ENCODE measurements at regions not wholly inside any gene's neighbourhood (a gene's known extent, or its start where the extent isn't known, plus 50 kb on each side); places are given as distances from the start of the nearest gene placed in this dataset.

GRCh38 chr3:28109829-28110228 lies 131.6 kb upstream of the CMC1 start (continued):
- TF ChIP-seq, protein P1, sequence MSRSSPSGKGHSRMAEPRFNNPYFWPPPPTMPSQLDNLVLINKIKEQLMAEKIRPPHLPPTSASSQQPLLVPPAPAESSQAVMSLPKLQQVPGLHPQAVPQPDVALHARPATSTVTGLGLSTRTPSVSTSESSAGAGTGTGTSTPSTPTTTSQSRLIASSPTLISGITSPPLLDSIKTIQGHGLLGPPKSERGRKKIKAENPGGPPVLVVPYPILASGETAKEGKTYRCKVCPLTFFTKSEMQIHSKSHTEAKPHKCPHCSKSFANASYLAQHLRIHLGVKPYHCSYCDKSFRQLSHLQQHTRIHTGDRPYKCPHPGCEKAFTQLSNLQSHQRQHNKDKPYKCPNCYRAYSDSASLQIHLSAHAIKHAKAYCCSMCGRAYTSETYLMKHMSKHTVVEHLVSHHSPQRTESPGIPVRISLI (CRISPR knock-in tag; IDR thresholded peaks at IDR 0.05; ENCODE audit: borderline replicate concordance) = peak; percentile 83; the same call in 1 of the 2 replicates
- TF ChIP-seq SAP130 (CRISPR knock-in tag; IDR thresholded peaks at IDR 0.05; ENCODE audit: low read depth) (peak; percentile 31; the same call in 1 of the 2 replicates), BCL6 (CRISPR knock-in tag; IDR thresholded peaks at IDR 0.05) (peak; percentile 31; the same call in 1 of the 2 replicates), MAFK (conservative IDR thresholded peaks at IDR 0.05 in 1 of 2, IDR thresholded peaks at IDR 0.05 in 1 of 2; ENCODE audit: low read length in 2 of 2) (no peak), ZNF431 (CRISPR knock-in tag; IDR thresholded peaks at IDR 0.05; ENCODE audit: borderline replicate concordance, low read depth) (no peak), AHDC1 (CRISPR knock-in tag; IDR thresholded peaks at IDR 0.05; ENCODE audit: borderline replicate concordance) (peak; percentile 87), NR2F6 (IDR thresholded peaks at IDR 0.05) (no peak), NR2F6 (CRISPR knock-in tag; IDR thresholded peaks at IDR 0.05) (peak; percentile 45; the same call in 1 of the 2 replicates), ZNF331 (CRISPR knock-in tag; IDR thresholded peaks at IDR 0.05) (0 out of 2 replicates have a peak, but pooled peaks have one; percentile 30), FOSL2 (CRISPR knock-in tag; IDR thresholded peaks at IDR 0.05) (peak; percentile 92), ATRX (CRISPR knock-in tag; IDR thresholded peaks at IDR 0.05; ENCODE audit: borderline replicate concordance) (no peak)
- TF ChIP-seq, protein P2, sequence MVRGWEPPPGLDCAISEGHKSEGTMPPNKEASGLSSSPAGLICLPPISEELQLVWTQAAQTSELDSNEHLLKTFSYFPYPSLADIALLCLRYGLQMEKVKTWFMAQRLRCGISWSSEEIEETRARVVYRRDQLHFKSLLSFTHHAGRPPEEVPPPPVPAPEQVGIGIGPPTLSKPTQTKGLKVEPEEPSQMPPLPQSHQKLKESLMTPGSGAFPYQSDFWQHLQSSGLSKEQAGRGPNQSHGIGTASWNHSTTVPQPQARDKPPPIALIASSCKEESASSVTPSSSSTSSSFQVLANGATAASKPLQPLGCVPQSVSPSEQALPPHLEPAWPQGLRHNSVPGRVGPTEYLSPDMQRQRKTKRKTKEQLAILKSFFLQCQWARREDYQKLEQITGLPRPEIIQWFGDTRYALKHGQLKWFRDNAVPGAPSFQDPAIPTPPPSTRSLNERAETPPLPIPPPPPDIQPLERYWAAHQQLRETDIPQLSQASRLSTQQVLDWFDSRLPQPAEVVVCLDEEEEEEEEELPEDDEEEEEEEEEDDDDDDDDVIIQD (CRISPR knock-in tag; IDR thresholded peaks at IDR 0.05; ENCODE audit: low read depth) = peak; percentile 94; the same call in 1 of the 2 replicates
- TF ChIP-seq, protein P3, sequence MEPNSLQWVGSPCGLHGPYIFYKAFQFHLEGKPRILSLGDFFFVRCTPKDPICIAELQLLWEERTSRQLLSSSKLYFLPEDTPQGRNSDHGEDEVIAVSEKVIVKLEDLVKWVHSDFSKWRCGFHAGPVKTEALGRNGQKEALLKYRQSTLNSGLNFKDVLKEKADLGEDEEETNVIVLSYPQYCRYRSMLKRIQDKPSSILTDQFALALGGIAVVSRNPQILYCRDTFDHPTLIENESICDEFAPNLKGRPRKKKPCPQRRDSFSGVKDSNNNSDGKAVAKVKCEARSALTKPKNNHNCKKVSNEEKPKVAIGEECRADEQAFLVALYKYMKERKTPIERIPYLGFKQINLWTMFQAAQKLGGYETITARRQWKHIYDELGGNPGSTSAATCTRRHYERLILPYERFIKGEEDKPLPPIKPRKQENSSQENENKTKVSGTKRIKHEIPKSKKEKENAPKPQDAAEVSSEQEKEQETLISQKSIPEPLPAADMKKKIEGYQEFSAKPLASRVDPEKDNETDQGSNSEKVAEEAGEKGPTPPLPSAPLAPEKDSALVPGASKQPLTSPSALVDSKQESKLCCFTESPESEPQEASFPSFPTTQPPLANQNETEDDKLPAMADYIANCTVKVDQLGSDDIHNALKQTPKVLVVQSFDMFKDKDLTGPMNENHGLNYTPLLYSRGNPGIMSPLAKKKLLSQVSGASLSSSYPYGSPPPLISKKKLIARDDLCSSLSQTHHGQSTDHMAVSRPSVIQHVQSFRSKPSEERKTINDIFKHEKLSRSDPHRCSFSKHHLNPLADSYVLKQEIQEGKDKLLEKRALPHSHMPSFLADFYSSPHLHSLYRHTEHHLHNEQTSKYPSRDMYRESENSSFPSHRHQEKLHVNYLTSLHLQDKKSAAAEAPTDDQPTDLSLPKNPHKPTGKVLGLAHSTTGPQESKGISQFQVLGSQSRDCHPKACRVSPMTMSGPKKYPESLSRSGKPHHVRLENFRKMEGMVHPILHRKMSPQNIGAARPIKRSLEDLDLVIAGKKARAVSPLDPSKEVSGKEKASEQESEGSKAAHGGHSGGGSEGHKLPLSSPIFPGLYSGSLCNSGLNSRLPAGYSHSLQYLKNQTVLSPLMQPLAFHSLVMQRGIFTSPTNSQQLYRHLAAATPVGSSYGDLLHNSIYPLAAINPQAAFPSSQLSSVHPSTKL (CRISPR knock-in tag; IDR thresholded peaks at IDR 0.05) = peak; percentile 87

All from HepG2 (cell line).